Lung (tissue), 11 donors: ENCODE measurements at regions not wholly inside any gene's neighbourhood (a gene's known extent, or its start where the extent isn't known, plus 50 kb on each side); places are given as distances from the start of the nearest gene placed in this dataset.
A peak's percentile ranks its signal among the peaks of the same experiment; 100 is the strongest.

ENCODE experiments used
- ATAC-seq: fragments of 200-7000 bp; cut with Tn5 transposase; one replicate; pipeline ENCODE4 v1.9.1; 2020; ENCODE audit warnings: moderate number of reproducible peaks; ENCODE audit not compliant: insufficient read depth, low FRiP score
- DNase-seq, 3 donors: peaks; one replicate each; pipeline ENCODE4 v3.0.0-alpha.2; 2013 to 2017
- H3K27ac ChIP-seq, 2 donors: one replicate each; pipeline ENCODE4 v1.5.1; 2013; ENCODE audit warnings: mild to moderate bottlenecking in 2 of 2, moderate library complexity in 2 of 2, control low read depth in 1 of 2, inconsistent platforms in 1 of 2, low read depth in 1 of 2, low read length in 1 of 2
- H3K27me3 ChIP-seq, 3 donors: one replicate each; pipeline ENCODE4 v1.5.1; 2013; ENCODE audit warnings: low read length in 2 of 3; ENCODE audit not compliant: control insufficient read depth in 3 of 3, insufficient read depth in 3 of 3
- H3K36me3 ChIP-seq, 4 donors: one replicate each; pipeline ENCODE4 v1.5.1; 2013; ENCODE audit warnings: low read length in 4 of 4, mild to moderate bottlenecking in 1 of 4, moderate library complexity in 1 of 4; ENCODE audit not compliant: control insufficient read depth in 4 of 4, insufficient read depth in 4 of 4
- H3K4me1 ChIP-seq, 5 donors: one replicate each; pipeline ENCODE4 v1.5.1; 2013; ENCODE audit warnings: low read length in 5 of 5, mild to moderate bottlenecking in 2 of 5, moderate library complexity in 1 of 5; ENCODE audit not compliant: control insufficient read depth in 5 of 5, insufficient read depth in 5 of 5
- H3K4me3 ChIP-seq: one replicate; pipeline ENCODE4 v1.5.1; 2013; ENCODE audit warnings: mild to moderate bottlenecking, control low read depth, moderate library complexity
- H3K9ac ChIP-seq, 2 donors: one replicate each; pipeline ENCODE4 v1.5.1; 2013; ENCODE audit warnings: low read length in 2 of 2, control low read depth in 1 of 2; ENCODE audit not compliant: insufficient read depth in 1 of 2
- H3K9me3 ChIP-seq, 4 donors: one replicate each; pipeline ENCODE4 v1.5.1; 2013; ENCODE audit warnings: low read length in 3 of 4, mild to moderate bottlenecking in 1 of 4, moderate library complexity in 1 of 4; ENCODE audit not compliant: control insufficient read depth in 4 of 4, insufficient read depth in 3 of 4
- WGBS, 2 donors: extraction: QIAGEN DNeasy Blood & Tissue Kit; methylation state at CpG; one replicate each; pipeline ENCODE4 v1.1.7; 2013; 5-methylcytosine and 5-hydroxymethylcytosine counted together
- TF ChIP-seq, protein P1 (sequence below): IDR thresholded peaks from 2 replicates; pipeline ENCODE4 v1.5.1; 2012; ENCODE audit warnings: mild to moderate bottlenecking; ENCODE audit errors: control extremely low read depth, extremely low read depth
- donor health status: control.
- donor health status: control.
- donor health status: Bipolar disorder and iron deficiency.
- donor health status: healthy.
- donor health status: DM: yes; HTN: yes; CAD: no.

DNA sequence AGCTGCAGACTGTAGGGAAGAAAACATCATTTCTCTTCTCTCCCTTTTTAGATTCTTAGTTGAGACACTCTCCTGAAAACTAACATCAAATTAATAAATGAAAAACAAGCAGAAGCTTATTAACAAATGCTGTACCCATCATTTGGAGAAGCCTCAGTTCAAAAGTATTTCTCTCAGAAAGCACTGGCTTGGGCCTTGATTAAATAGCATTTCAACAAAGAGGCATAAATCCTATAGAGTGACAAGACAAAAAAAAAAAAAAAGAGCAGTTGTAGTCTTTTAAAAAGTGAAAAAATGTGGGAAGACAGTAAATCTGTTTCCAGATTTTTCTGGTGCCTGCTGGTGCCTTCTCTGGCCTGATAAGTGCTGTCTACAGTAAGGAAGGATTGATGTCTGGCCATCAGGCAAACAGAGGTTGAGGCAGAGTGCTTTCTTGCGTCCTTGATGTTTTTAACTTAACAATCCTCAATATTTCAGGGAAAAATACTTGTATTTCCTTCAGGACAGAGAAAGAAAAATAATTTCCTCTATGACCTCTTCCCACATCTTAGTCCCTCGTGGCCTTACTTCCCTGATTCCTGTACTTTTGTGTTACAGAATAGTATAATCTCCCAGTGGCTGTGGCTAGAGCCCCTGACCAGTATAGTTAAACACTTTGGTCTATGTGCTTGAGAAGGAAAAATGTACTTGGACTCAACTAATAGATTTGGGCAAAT, 300.5 kb downstream of the HGF start:
- TF ChIP-seq, protein P1, sequence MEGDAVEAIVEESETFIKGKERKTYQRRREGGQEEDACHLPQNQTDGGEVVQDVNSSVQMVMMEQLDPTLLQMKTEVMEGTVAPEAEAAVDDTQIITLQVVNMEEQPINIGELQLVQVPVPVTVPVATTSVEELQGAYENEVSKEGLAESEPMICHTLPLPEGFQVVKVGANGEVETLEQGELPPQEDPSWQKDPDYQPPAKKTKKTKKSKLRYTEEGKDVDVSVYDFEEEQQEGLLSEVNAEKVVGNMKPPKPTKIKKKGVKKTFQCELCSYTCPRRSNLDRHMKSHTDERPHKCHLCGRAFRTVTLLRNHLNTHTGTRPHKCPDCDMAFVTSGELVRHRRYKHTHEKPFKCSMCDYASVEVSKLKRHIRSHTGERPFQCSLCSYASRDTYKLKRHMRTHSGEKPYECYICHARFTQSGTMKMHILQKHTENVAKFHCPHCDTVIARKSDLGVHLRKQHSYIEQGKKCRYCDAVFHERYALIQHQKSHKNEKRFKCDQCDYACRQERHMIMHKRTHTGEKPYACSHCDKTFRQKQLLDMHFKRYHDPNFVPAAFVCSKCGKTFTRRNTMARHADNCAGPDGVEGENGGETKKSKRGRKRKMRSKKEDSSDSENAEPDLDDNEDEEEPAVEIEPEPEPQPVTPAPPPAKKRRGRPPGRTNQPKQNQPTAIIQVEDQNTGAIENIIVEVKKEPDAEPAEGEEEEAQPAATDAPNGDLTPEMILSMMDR: no peak
- Histone ChIP-seq H3K27me3 (no peaks in the 10 kb centered on the region), H3K27ac (no peak overlapping the region), H3K4me3 (no peak overlapping the region), H3K36me3 (no peaks in the 10 kb centered on the region), H3K9ac (no peak overlapping the region), H3K9me3 (no peaks in the 10 kb centered on the region), H3K4me1 (peaks cover 0 to 6% (median 2%) of the 10 kb centered on the region in 5 donors)
- 58 to 61% methylated on average over 2 of the region's 2 CpGs for WGBS, 2 donors
- DNase-seq (no peak), ATAC-seq (no peak)

DNA sequence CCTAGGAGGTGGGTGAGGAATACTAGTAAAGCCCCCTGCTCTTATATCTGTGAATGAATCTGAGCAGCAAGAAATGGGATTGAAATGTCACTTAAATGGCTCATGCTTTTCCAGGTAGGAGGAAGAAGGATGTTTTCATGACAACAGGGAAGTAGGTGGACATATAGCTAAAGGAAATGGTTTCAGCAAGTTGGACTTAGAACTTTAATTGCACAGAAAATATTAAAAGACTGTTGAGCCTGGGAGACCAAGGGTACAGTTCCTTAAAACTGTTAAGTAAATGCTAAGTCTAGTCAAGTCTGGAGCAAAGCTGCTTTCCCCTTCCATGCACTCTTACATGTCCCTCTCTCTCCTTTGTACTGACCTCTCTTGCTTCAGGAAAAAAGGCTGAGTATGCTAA, 301.3 kb downstream of the HGF start:
- Histone ChIP-seq H3K27ac (no peak overlapping the region), H3K9me3 (no peaks in the 10 kb centered on the region), H3K9ac (no peak overlapping the region), H3K4me1 (peaks cover 0 to 6% (median 2%) of the 10 kb centered on the region in 5 donors), H3K36me3 (no peaks in the 10 kb centered on the region), H3K27me3 (no peaks in the 10 kb centered on the region), H3K4me3 (no peak overlapping the region)
- TF ChIP-seq, protein P1: no peak
- DNase-seq: no peak
- no peak for ATAC-seq

DNA sequence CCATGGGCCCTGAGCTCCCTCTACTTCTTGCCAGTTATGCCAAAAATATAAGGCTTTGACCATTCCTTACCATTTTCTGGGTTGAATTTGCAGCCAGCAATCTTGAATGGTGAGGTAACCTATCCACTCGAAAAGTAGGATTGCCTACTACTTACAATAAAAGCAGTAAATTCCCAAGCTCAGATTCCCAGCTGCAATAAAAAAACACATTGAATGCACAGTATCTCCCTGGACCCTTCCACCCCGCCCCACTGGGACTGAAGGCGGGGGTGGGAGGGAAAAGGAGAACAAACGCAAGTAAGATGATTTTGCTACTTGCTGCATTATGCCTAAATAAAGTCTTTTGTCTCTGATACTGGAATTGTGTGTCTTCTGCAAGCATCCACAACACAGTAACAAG, 301.9 kb downstream of the HGF start:
- no peak overlapping the region for H3K4me3 ChIP-seq
- H3K27ac ChIP-seq: no peak overlapping the region
- H3K4me1 ChIP-seq: peaks cover 0 to 6% (median 2%) of the 10 kb centered on the region in 5 donors
- TF ChIP-seq, protein P1: no peak
- ATAC-seq (no peak), DNase-seq (no peak)
- H3K36me3 ChIP-seq: no peaks in the 10 kb centered on the region
- no peak overlapping the region for H3K9ac ChIP-seq
- no peaks in the 10 kb centered on the region for H3K27me3 ChIP-seq
- no peaks in the 10 kb centered on the region for H3K9me3 ChIP-seq
- 91 to 95% methylated on average over 4 of the region's 4 CpGs for WGBS, 2 donors

DNA sequence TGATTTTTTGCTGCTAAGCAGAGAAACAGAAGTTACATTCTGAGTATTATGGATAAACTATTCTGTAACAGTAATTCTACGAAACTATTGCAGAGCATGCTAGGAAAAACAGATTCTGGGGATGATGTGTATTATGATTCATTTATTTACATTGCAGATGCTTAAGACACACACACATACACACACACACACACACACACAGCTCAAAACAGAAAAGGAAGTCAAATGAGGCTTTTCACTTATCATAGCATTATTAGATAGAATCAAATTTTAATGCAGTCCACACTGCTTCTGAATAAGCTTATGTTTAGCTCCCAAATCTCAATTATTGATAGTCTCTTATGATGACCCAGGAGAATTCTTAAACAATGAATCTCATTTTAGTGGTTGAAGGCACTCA, 307.2 kb downstream of the HGF start:
- H3K4me1 ChIP-seq: no peaks in the 10 kb centered on the region
- ATAC-seq (no peak), DNase-seq (peak in 1 of 3 donors; percentile 17)
- H3K9me3 ChIP-seq: no peaks in the 10 kb centered on the region
- 91 to 94% methylated on average over 1 of the region's 1 CpG for WGBS, 2 donors
- H3K27ac ChIP-seq: no peak overlapping the region
- H3K36me3 ChIP-seq: no peaks in the 10 kb centered on the region
- no peaks in the 10 kb centered on the region for H3K27me3 ChIP-seq
- H3K4me3 ChIP-seq: no peak overlapping the region
- TF ChIP-seq, protein P1: no peak
- no peak overlapping the region for H3K9ac ChIP-seq
